Spleen (tissue), 11 donors: ENCODE measurements at regions not wholly inside any gene's neighbourhood (a gene's known extent, or its start where the extent isn't known, plus 50 kb on each side); places are given as distances from the start of the nearest gene placed in this dataset.

Source experiments
- DNase-seq: peaks from one replicate; pipeline ENCODE4 v3.0.0-alpha.2; 2020
- H3K27ac ChIP-seq, 8 donors: fragments of 200-600 bp; sonication (generic) in 7 of 8; 1 replicate in 4 of 8; 2 replicates in 4 of 8; pipeline versions ENCODE4 v1.5.0 to v1.8.0; 2016 to 2021; ENCODE audit warnings: inconsistent platforms in 4 of 8, mild to moderate bottlenecking in 4 of 8, moderate library complexity in 1 of 8
- H3K27me3 ChIP-seq, 7 donors: fragments of 200-600 bp; sonication (generic) in 6 of 7; replicated peaks in 1 of 7; 1 replicate in 4 of 7; 2 replicates in 3 of 7; pipeline versions ENCODE4 v1.5.0 to v1.8.0; 2016 to 2021; ENCODE audit warnings: inconsistent platforms in 3 of 7, mild to moderate bottlenecking in 1 of 7
- H3K36me3 ChIP-seq, 6 donors: fragments of 200-600 bp; sonication (generic) in 5 of 6; 1 replicate in 4 of 6; 2 replicates in 2 of 6; pipeline versions ENCODE4 v1.5.0 to v1.8.0; 2016 to 2021; ENCODE audit warnings: inconsistent platforms in 2 of 6
- H3K4me1 ChIP-seq, 6 donors: fragments of 200-600 bp; sonication (generic) in 5 of 6; 1 replicate in 3 of 6; 2 replicates in 3 of 6; pipeline versions ENCODE4 v1.5.0 to v1.8.0; 2016 to 2021; ENCODE audit warnings: inconsistent platforms in 3 of 6
- H3K4me3 ChIP-seq, 8 donors: fragments of 200-600 bp; sonication (generic) in 7 of 8; 1 replicate in 4 of 8; 2 replicates in 4 of 8; pipeline versions ENCODE4 v1.5.0 to v1.8.0; 2016 to 2021; ENCODE audit warnings: inconsistent platforms in 4 of 8, mild to moderate bottlenecking in 4 of 8, moderate library complexity in 2 of 8
- H3K9me3 ChIP-seq, 8 donors: fragments of 200-600 bp; sonication (generic) in 7 of 8; 1 replicate in 4 of 8; 2 replicates in 4 of 8; pipeline versions ENCODE4 v1.5.0 to v1.8.0; 2016 to 2021; ENCODE audit warnings: inconsistent platforms in 4 of 8
- CTCF ChIP-seq, 11 experiments: fragments of 200-600 bp in 7 of 11; fragments of 450-650 bp in 4 of 11; sonication (generic) in 4 of 11; IDR thresholded peaks in 8 of 11; conservative IDR thresholded peaks in 3 of 11; 1 replicate in 7 of 11; 2 replicates in 4 of 11; pipeline versions ENCODE4 v1.4.0 to v1.8.0; 2016 to 2021; ENCODE audit warnings: antibody characterized with exemption in 11 of 11, inconsistent platforms in 4 of 11, mild to moderate bottlenecking in 1 of 11
- POLR2A ChIP-seq, 3 donors: fragments of 450-650 bp; IDR thresholded peaks; one replicate each; pipeline ENCODE4 v1.5.1; 2017; ENCODE audit warnings: antibody characterized with exemption in 3 of 3, mild to moderate bottlenecking in 1 of 3
- POLR2AphosphoS5 ChIP-seq, 3 donors: sonication (generic); formaldehyde crosslinking; IDR thresholded peaks; one replicate each; pipeline ENCODE4 v1.5.1; 2017; ENCODE audit warnings: antibody characterized with exemption in 3 of 3
- WGBS, 5 donors: extraction: QIAGEN DNeasy Blood & Tissue Kit in 3 of 5; methylation state at CpG; one replicate each; pipeline versions ENCODE4 v1.1.5 to v1.1.7; 2013 to 2018; 5-methylcytosine and 5-hydroxymethylcytosine counted together
- intact Hi-C: fragments of 100-400 bp; cut with DNase I; formaldehyde crosslinking; loops from one replicate; pipeline ENCODE4 v1.15.0; 2023; ENCODE audit warnings: low total_unique reads
- donor health status: healthy with polysubstance abuse.
- donor health status: DM: no; HTN: no; CAD: no; lungs with moderate emphysema.
- donor health status: DM: no; HTN: no; CAD: no.
- donor health status: Bipolar disorder and iron deficiency.
- donor health status: healthy.
- donor health status: DM: no; HTN: no; CAD: no.
- donor health status: DM: yes; HTN: yes; CAD: no.

GRCh38 chr20:51306521-51307358 is 235.8 kb downstream of the NFATC2 start:
- Histone ChIP-seq H3K4me1 (peaks cover 0 to 11% (median 7%) of the 10 kb centered on the region in 6 donors), H3K4me3 (peak overlapping the region in 1 of 8 donors; percentile 15), H3K36me3 (no peaks in the 10 kb centered on the region), H3K27me3 (peaks cover 0 to 18% (median 0%) of the 10 kb centered on the region in 7 donors), H3K9me3 (peaks cover 0 to 15% (median 9%) of the 10 kb centered on the region in 8 donors), H3K27ac (no peak overlapping the region)
- DNase-seq = peak; percentile 92
- WGBS, 5 donors = 33 to 47% (median 34%) methylated on average over 24 to 29 of the region's 29 CpGs
- TF ChIP-seq POLR2AphosphoS5 (IDR thresholded peaks at IDR 0.05) (peak in 2 of 3 donors; percentile 44 to 59), CTCF (IDR thresholded peaks at IDR 0.05 in 8 of 11, conservative IDR thresholded peaks at IDR 0.05 in 3 of 11) (peak; percentile 64 to 97 (median 93)), POLR2A (IDR thresholded peaks at IDR 0.05) (no peak)
- intact Hi-C loops = loop anchor here (5.0 to 10.0 kb wide), 3 partner anchors 84 to 512 kb away; partner anchors contain the start of gene BCAS4

GRCh38 chr20:51306081-51306480 is 236.4 kb downstream of the NFATC2 start:
- peaks cover 0 to 18% (median 0%) of the 10 kb centered on the region in 7 donors for H3K27me3 ChIP-seq
- no peak for TF ChIP-seq POLR2A (IDR thresholded peaks at IDR 0.05)
- TF ChIP-seq CTCF (IDR thresholded peaks at IDR 0.05 in 8 of 11, conservative IDR thresholded peaks at IDR 0.05 in 3 of 11) = no peak
- no peak for TF ChIP-seq POLR2AphosphoS5 (IDR thresholded peaks at IDR 0.05)
- peaks cover 0 to 15% (median 9%) of the 10 kb centered on the region in 8 donors for H3K9me3 ChIP-seq
- intact Hi-C loops = loop anchor here (5.0 to 10.0 kb wide), 3 partner anchors 84 to 511 kb away; partner anchors contain the start of gene BCAS4
- 78 to 89% (median 83%) methylated on average over 8 of the region's 8 CpGs for WGBS, 5 donors
- H3K4me1 ChIP-seq = peaks cover 0 to 9% (median 5%) of the 10 kb centered on the region in 6 donors
- no peak overlapping the region for H3K4me3 ChIP-seq
- no peak for DNase-seq
- H3K27ac ChIP-seq = no peak overlapping the region
- no peaks in the 10 kb centered on the region for H3K36me3 ChIP-seq

GRCh38 chr20:51305316-51306052 is 237.0 kb downstream of the NFATC2 start:
- peaks cover 0 to 9% (median 5%) of the 10 kb centered on the region in 6 donors for H3K4me1 ChIP-seq
- TF ChIP-seq POLR2AphosphoS5 (IDR thresholded peaks at IDR 0.05) (no peak), CTCF (IDR thresholded peaks at IDR 0.05 in 8 of 11, conservative IDR thresholded peaks at IDR 0.05 in 3 of 11) (no peak), POLR2A (IDR thresholded peaks at IDR 0.05) (no peak)
- no peaks in the 10 kb centered on the region for H3K36me3 ChIP-seq
- H3K27ac ChIP-seq = no peak overlapping the region
- no peak for DNase-seq
- intact Hi-C loops = loop anchor here (5.0 to 10.0 kb wide), 3 partner anchors 83 to 511 kb away; partner anchors contain the start of gene BCAS4
- peaks cover 0 to 18% (median 0%) of the 10 kb centered on the region in 7 donors for H3K27me3 ChIP-seq
- WGBS, 5 donors = 59 to 72% (median 64%) methylated on average over 6 of the region's 6 CpGs
- H3K4me3 ChIP-seq = no peak overlapping the region
- peaks cover 0 to 15% (median 9%) of the 10 kb centered on the region in 8 donors for H3K9me3 ChIP-seq
